G401 (cell line): ENCODE measurements at regions not wholly inside any gene's neighbourhood (a gene's known extent, or its start where the extent isn't known, plus 50 kb on each side); places are given as distances from the start of the nearest gene placed in this dataset.
"Not testable (repeated sequence)": the region's sequence is repeated elsewhere in the genome, so short reads cannot be mapped to it uniquely, and the experiment has no call there.

Experiments
- DNase-seq: peaks from one replicate; pipeline ENCODE4 v3.0.0-alpha.2; 2015; ENCODE audit warnings: low spot score
- in situ Hi-C: cut with HindIII; loops from 2 replicates; pipeline ENCODE4 v1.10.0; 2016; ENCODE audit warnings: low sequenced_read_pairs, mixed read lengths

DNA sequence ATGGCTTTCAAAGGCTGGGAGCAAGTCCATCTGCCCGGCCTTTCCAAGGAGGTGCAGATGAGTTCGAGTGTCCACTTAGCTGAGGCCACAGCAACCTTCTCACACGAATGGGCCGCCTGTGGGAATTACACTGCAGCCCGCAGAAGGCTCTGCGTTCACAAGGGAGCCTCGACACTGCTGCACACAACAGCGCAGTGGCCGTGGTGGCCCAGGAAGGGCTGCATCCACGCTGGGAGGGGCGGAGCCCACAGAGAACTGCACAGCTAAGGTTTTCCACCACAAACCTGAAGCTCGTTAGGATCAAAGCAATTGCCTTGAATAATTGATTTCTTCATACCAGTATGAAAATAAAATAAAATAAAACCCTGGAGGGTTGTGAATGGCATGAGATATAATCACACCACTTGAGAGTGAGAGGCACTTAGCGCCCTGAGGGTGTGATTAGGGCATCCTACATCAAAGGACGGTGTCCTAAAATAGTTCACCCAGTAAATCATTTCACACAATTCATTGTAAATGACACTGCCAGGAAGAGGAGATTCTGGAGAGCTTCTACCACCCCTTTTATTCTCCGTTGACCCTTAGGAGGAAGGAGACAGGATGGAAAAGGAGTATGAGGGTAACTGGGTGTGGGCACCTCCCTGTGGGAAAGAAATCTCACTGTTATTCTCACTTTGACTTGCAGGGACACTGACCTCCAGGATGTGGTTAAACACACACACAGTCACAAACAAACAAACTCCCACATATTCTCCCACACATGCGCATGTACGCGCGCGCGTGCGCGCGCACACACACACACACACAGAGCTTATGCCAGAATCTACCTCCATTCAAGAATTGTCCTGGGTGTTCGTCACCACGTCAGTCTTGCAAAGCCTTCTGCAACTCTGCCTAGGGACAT, 256.6 kb upstream of the ID2 start:
- in situ Hi-C loops = no loop called here
- DNase-seq = no peak

DNA sequence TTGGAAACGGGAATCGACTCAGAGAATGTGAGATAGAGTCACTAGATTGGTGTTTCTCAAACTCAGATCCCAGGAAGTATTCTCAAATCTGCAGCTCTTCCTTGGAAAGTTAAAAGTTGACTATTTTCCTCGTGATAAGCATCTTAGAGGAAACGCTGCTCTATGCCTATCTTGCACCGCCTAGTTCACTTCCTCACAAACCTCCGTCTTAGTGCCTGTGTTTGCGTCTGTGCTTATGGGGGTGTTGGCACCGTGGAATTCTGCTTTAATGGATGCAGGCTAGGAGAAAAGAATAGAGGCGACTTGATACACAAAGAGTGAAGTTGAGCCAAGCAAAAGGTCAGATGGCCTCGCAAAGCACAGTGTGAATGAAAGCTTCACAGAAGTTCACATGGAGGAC, 255.3 kb upstream of the ID2 start:
- in situ Hi-C loops = no loop called here
- DNase-seq = no peak

DNA sequence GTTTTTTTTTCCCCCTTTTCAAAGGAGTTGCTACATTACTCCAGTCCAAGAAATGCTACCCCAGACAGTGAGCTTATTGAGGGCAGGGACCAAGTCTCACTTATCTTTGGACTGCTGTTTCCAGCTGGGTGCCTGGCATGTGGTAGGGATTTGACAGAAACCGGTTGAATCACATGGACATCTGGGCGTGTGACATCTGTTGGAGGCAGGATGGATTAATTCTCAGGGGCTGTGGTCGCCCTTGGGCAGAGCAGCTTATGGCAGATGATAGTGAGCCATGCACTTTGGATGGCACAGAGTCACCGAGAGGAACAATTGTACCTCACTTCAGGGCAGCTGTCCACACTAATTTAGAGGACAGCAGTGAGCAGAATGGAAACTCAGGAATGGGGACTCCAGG, 254.6 kb upstream of the ID2 start:
- DNase-seq = no peak
- in situ Hi-C loops = no loop called here

DNA sequence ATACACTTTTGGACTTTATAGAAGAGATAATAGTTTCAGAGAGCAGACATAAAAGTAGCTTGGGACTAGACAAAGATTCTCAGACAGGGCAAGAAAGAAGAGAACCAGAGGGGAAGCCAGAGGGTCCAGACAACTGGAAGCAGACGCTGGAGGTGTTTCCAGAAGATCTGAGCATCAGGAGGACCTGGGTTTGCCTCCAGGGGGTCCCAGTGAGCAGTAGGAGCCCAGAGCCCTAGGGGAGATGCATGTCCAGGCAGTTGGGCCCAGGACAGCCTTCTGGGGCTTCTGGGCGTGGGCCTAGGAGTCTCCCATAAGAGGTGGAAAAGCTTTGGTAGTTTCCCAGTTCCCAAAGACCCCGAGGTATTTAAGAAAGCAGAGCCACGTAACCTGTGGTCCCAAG, 251.2 kb upstream of the ID2 start:
- in situ Hi-C loops = no loop called here
- no peak for DNase-seq

DNA sequence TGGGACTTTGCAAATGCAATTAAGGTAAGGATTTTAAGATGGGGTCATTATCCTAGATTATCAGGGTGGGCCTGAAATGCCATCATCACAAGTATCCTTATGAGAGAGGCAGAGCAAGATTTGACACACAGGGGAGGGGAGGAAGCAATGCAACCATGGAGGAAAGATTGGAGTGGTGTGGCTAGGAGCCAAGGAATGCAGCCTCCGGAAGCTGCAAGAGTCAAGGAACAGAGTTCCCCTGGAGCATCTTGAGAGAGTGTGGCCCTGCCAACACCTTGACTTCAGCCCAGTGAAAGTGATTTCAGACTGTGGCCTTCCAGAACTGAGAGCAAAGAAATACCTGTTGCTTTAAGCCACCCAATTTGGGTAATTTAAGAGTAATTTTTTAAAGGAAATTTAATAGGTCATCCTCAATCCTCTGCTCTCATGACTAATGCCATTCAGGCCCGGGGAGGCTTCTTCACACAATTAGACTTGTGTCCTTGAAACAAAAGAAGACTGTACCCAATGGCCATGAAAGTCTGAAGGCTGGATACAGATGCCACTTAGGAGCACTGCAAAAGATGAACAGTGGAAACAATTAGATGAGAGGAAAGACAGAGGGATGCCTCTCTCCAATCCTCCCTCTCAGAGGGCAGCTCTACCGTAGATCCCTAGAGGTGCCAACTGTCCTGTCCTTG, 250.3 kb upstream of the ID2 start:
- no peak for DNase-seq

DNA sequence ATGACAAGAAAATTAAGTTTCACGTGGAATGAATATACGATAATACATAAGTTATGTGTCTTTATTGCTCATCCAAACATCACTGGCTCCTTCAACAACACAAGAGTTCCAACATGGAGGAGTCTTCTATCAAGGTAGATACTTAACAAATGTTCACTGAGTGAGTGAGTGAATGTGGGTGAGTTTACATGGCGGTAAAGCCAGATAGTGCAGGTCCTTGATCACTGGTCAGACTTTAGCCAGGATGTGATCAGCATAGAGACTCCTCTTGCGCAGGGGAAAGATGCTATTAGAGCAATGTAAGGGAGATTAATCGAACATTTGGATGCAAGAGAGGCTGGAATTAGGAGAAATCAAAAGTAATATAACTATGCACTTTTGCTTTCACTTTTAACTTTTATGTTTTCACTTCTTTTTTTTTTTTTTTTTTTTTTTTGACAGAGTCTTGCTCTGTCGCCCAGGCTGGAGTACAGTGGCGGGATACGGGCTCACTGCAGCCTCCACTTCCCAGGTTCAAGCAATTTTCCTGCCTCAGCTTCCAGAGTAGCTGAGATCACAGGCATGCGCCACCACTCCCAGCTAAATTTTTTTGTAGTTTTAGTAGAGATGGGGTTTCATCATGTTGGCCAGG, 249.0 kb upstream of the ID2 start:
- DNase-seq = no peak
- in situ Hi-C loops = no loop called here

More for the DNA sequence above, 250.3 kb upstream of the ID2 start:
- in situ Hi-C loops = no loop called here

DNA sequence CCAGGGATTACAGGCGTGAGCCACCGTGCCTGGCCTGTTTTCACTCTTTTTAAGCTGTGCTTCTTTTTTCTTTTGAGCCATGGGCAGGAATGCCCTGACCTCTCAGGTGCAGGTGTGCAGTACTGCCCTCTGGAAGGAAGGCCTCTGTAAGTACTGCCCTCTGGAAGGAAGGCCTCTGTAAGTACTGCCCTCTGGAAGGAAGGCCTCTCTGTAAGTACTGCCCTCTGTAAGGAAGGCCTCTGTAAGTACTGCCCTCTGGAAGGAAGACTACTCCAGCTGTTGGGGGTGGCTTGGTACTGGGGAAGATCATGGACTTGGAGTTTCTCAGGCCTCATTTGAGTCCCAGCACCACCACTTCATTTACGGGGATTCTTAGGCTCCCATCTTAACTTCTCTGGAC, 248.5 kb upstream of the ID2 start:
- in situ Hi-C loops = no loop called here
- DNase-seq = no peak

DNA sequence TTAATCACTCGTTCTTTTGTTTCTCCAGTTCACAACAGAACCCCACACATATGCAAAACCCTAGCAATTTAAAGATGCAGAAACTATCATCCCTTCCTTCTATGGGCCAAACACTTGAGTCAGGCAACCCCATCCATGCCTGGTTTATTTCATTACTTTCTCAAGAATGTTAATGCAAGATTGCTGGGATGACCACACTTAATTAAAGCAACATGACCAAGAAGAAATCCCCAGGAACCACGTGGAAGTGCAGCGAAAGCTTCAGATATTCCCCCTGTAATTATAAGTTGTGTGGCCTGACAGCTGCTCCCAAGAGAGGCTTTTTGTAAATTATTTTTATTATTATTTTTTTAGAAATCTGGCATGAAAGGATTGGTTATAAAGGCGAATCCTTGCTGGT, 246.2 kb upstream of the ID2 start:
- in situ Hi-C loops = no loop called here
- DNase-seq = no peak

DNA sequence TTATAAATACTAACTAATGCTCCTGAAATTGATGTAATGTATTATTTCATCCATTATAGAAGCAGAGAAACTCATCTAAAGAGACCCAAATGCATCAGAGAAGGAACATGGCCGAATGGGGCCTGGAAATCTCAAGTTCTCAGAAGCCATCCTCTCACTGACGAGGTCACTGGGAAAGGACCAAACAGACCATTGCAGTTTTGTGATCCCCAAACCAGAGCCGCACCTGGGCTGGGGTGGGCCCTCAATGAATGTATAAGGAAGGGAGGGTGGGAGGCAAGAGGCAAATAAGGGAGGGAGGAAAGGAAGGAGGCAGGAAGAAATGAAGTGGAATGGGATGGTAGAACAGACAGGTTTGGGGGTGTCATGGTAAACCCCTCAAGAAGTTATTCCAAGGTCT, 245.3 kb upstream of the ID2 start:
- DNase-seq = no peak
- in situ Hi-C loops = no loop called here

DNA sequence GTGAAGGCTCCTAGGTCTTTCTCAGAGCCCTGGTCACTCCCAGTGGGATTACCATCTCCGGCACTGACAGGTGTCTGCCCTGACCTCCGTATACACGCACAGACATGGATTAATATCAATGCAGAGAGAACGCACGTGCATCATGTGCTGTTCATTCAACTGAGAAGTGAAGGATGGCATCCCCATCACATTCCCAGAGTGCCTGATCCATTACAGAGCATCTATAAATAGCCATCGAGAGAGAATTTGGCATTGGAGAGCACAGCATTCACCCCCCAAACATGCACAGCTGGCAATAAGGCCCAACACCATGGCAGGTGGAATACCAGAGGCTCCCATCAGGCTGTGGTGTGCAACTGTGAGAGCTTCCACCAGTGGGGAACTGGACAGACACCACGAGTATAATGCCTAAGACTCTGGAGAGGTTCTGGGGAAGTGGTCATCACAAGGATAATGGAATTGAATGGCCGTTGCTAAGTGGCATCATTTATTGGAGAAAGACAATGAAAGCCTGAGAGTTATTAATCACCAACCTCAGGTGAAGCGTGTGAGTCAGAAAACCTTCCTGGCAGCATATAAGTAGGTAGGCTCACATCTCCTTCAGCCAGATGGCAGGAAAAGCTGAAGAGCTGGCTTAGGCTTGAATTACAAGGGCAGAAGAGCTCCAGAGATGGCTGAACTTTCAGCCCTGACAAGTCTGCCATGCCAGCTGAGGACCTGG, 244.5 kb upstream of the ID2 start:
- no peak for DNase-seq
- in situ Hi-C loops = no loop called here

DNA sequence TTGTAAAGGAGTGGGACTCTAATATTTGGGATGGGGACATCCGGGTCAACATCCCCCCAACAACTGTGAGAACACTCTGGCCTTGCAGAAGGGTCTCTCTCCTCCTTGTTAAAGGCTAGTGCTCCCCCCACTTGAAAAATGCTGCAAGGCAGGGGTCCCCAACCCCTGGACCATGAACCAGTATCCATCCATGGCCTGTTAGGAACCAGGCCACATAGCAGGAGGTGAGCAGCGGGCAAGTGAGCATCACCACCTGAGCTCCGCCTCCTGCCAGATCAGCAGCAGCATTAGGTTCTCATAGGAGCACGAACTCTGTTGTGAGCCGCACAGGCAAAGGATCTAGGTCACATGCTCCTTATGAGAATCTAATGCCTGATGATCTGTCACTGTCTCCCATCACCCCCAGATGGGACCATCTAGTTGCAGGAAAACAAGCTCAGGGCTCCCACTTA, 243.9 kb upstream of the ID2 start:
- DNase-seq = no peak
- in situ Hi-C loops = no loop called here

DNA sequence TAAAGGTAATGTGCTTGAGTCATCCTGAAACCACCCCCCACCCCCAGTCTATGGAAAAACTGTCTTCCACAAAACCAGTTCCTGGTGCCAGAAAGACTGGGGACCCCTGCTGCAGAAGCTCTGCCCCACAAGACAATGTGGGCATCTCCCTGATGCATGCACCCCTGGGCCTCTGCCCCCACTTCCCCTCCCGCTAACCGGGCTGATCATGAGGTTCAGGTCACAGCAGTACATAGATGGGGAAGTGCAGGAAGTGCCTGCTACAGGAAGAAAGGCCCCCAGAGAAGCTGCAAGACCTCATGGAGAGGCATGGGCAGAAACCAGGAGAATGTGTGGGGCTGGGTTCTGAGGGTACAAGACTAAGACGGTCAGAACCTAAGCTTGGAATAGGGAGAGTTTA, 243.4 kb upstream of the ID2 start:
- in situ Hi-C loops = no loop called here
- DNase-seq = no peak

DNA sequence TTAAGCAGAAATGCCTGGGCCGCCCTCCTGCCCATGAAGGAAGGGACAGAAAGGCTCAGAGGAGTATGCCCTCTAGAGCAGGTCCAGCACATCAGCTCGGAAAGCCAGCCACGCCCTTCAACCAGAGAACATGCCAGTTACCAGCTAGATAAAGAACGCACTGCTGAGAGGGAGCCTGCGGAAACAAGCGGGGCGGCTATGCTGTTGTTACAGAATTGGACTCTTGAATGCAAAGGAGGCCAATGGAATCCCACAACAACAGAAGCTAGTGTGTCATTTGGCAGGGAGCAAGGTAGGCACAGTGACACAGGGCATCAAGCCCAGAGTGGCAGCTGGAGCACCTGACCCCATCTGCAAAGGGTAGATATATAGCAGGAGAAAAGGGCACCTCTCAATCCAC, 242.9 kb upstream of the ID2 start:
- in situ Hi-C loops = no loop called here

DNA sequence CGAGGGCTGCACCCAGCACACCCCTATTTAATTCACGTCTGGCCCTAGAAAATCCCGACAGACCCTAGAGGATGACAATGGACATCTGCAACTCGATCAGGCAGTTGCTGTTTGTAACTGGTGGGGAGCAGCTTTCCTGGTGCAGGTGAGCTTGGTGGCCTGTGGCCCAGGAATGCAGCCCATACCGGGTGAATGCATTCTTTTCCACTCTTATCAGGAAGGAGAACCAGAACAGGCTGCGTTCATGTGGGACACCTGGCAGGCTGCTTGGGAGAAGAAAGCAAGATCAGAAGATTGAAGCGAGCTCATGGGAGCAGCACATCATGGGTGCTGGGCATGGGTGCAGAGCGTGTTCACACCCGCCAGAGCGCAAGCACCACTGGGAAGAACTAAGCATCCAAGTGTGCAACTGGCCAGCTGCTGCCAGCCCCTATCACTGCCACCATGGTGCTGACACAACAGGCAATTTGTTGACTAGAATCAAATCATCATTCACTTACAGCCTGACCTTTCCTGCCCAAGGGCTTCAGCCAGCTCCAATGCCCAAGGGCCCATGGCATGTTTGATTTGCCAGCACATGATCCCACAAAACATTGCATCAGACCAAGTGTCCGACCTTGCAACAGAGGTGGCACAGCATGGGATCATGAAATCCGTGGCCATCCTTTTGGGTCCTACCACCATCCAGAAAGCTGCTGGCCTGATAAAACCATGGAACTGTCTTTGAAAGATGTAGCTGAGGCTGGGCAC, 241.7 kb upstream of the ID2 start:
- DNase-seq = no peak
- in situ Hi-C loops = no loop called here

More for the DNA sequence above, 242.9 kb upstream of the ID2 start:
- DNase-seq = no peak

DNA sequence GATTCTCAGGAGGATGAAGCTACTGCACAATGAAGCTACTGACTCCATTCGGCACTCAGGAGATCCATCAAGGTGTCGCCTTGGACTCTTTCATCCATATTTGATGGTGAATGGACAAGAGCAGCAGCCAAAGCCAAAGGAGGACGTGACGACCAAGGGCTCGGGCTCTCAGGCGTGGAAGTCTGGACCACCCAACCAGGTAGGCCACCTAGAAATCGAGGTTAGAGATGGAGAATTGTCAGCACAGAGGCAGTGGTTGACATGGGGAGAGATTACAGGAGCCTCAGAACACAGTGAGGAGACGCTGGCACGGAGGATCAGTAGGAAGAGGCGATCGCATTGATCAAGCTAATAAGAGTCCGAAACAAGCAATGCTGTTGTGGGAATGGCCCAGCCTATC, 240.5 kb upstream of the ID2 start:
- in situ Hi-C loops = no loop called here
- no peak for DNase-seq

DNA sequence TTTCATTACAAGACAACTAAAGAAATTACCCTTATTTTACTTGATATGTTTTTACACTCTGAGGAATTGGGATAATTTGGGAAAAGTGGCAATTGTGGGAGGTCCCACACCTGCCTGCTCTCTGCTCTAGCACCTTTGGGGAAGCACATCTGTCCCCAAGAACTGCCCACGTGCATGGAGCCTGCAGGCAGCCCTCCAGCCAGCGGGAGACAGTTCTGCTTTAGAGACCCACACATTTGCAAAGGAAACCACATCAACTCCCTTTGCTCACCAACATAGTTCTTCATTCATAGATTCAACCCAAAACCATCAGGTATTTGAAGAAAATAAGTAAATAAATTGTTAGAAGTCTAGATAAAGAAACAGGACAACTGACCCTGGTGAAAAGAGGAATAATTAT, 239.9 kb upstream of the ID2 start:
- DNase-seq = no peak
- in situ Hi-C loops = no loop called here

DNA sequence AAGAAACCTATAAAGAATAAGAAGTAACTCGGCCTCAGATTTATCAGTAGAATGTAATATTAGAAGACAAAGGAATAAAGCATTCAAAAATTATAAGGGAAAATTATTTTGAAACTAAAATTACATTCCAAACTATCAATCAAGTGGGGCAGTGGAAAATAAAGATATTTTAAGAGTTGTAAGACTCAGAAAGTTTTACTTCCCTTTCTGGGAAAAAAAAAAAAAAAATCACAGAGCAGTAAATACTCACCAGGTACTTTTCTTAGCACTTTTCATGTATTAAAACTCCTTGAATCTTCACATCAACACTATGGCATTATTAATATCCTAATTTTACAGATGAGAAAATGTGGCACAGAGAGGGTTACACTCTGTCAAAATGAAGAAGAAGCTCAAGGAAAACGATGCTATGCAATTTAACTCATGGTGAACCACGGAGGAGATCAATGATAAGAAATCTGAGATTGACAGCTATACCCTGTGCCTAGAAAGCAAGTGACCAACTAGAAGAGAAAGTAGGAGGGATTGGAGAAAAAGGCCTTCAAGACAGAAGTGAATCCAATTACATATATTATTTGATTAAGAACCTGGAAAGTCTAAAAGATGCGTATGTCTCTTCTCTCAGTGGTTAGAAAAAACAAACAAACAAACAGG, 238.9 kb upstream of the ID2 start:
- DNase-seq = no peak
- in situ Hi-C loops = no loop called here

DNA sequence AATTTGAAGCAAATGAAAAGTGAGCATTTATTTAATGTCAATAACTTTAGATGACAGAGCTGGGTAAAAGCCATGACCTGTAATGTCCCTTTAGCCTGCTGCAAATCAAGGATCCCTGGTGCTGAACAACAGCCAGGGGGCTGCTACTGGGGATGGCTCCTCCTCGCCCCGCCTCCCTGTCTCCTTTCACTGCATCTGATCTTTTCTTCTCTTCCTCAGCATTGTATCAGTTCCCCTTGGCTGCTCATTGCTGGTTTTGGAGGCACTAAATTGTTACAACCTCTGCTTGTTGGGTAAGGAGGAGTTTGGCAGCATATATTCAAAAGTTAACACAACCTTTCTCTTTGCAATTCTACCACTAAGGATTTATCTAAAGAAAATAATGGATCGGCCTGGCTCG, 236.3 kb upstream of the ID2 start:
- in situ Hi-C loops = no loop called here
- no peak for DNase-seq

DNA sequence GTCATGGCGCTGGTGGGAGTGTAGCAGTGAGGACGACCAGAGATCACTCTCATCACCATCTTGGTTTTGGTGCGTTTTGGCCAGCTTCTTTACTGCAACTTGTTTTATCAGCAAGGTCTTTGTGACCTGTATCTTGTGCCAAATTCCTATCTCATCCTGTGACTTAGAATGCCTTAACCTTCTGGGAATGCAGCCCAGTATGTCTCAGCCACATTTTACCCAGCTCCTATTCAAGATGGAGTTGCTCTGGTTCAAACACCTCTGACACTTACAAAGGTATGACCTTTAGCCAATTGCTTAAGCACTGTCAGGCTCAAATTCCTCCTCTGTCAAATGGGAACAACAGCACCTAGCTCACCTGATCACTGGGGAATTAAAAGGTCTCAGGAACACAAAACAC, 235.1 kb upstream of the ID2 start:
- in situ Hi-C loops, DNase-seq: not testable (repeated sequence)
